ENCODE measurements at regions not wholly inside any gene's neighbourhood (a gene's known extent, or its start where the extent isn't known, plus 50 kb on each side); places are given as distances from the start of the nearest gene placed in this dataset.

GRCh38 chr13:65054277-65054676, 2175.9 kb downstream of the PCDH9 start:
- WGBS, 2 donors = 65 to 87% methylated on average over 2 of the region's 2 CpGs
- Histone ChIP-seq H3K9me3 (peaks cover 0 to 6% (median 0%) of the 10 kb centered on the region in 4 donors), H3K4me1 (no peaks in the 10 kb centered on the region), H3K36me3 (no peaks in the 10 kb centered on the region), H3K27ac (no peak overlapping the region), H3K27me3 (no peaks in the 10 kb centered on the region), H3K4me3 (no peak overlapping the region)
- DNase-seq (ENCODE audit: low spot score in 2 of 2) = no peak
- TF ChIP-seq CTCF (IDR thresholded peaks at IDR 0.05) (no peak), EP300 (IDR thresholded peaks at IDR 0.05) (no peak), POLR2A (IDR thresholded peaks at IDR 0.05) (no peak)

- no peak for DNase-seq (ENCODE audit: low spot score in 2 of 2)
- Histone ChIP-seq H3K27me3 (no peaks in the 10 kb centered on the region), H3K9me3 (no peaks in the 10 kb centered on the region), H3K4me3 (no peak overlapping the region), H3K36me3 (no peaks in the 10 kb centered on the region), H3K4me1 (no peaks in the 10 kb centered on the region), H3K27ac (no peak overlapping the region)
- 91 to 94% methylated on average over 1 of the region's 1 CpG for WGBS, 2 donors
- TF ChIP-seq POLR2A (IDR thresholded peaks at IDR 0.05) (no peak), EP300 (IDR thresholded peaks at IDR 0.05) (no peak), CTCF (IDR thresholded peaks at IDR 0.05) (no peak)
These were observed 2193.1 kb downstream of the PCDH9 start for GRCh38 chr13:65036999-65037398.

GRCh38 chr13:65035302-65035701, 2194.8 kb downstream of the PCDH9 start:
- Histone ChIP-seq H3K27ac (no peak overlapping the region), H3K4me1 (no peaks in the 10 kb centered on the region), H3K27me3 (no peaks in the 10 kb centered on the region), H3K9me3 (no peaks in the 10 kb centered on the region), H3K4me3 (no peak overlapping the region), H3K36me3 (no peaks in the 10 kb centered on the region)
- DNase-seq (ENCODE audit: low spot score in 2 of 2) = no peak
- no peak for TF ChIP-seq CTCF (IDR thresholded peaks at IDR 0.05)
- TF ChIP-seq POLR2A (IDR thresholded peaks at IDR 0.05) = no peak
- TF ChIP-seq EP300 (IDR thresholded peaks at IDR 0.05) = no peak

- Histone ChIP-seq H3K27ac (no peak overlapping the region), H3K4me3 (no peak overlapping the region), H3K4me1 (no peaks in the 10 kb centered on the region), H3K36me3 (no peaks in the 10 kb centered on the region), H3K9me3 (no peaks in the 10 kb centered on the region), H3K27me3 (no peaks in the 10 kb centered on the region)
- no peak for DNase-seq (ENCODE audit: low spot score in 2 of 2)
- 97 to 98% methylated on average over 18 to 22 of the region's 22 CpGs for whole genome bisulfite sequencing, 2 donors
- no peak for TF ChIP-seq EP300 (IDR thresholded peaks at IDR 0.05)
- TF ChIP-seq CTCF (IDR thresholded peaks at IDR 0.05) = no peak
These were observed 2195.9 kb downstream of the PCDH9 start for GRCh38 chr13:65034266-65034665.

- Histone ChIP-seq H3K27me3 (no peaks in the 10 kb centered on the region), H3K36me3 (no peaks in the 10 kb centered on the region), H3K27ac (no peak overlapping the region), H3K9me3 (no peaks in the 10 kb centered on the region), H3K4me3 (no peak overlapping the region), H3K4me1 (no peaks in the 10 kb centered on the region)
- WGBS, 2 donors = 81 to 94% methylated on average over 2 of the region's 2 CpGs
- DNase-seq (ENCODE audit: low spot score in 2 of 2) = no peak
- TF ChIP-seq EP300 (IDR thresholded peaks at IDR 0.05) (no peak), CTCF (IDR thresholded peaks at IDR 0.05) (no peak), POLR2A (IDR thresholded peaks at IDR 0.05) (no peak)
These were observed 2197.3 kb downstream of the PCDH9 start for GRCh38 chr13:65032825-65033224.
